Uterus (tissue), 2 donors: ENCODE measurements at regions not wholly inside any gene's neighbourhood (a gene's known extent, or its start where the extent isn't known, plus 50 kb on each side); places are given as distances from the start of the nearest gene placed in this dataset.

Source experiments
- POLR2A ChIP-seq, 2 donors: fragments of 450-650 bp; IDR thresholded peaks; one replicate each; pipeline ENCODE4 v1.6.1; 2016; ENCODE audit warnings: antibody characterized with exemption in 2 of 2, mild to moderate bottlenecking in 1 of 2, moderate library complexity in 1 of 2
- TF ChIP-seq, protein P1 (sequence below), 4 experiments: fragments of 200-600 bp in 2 of 4; fragments of 450-650 bp in 2 of 4; sonication (generic) in 2 of 4; IDR thresholded peaks; one replicate each; pipeline ENCODE4 v1.5.1; 2016 to 2019; ENCODE audit warnings: antibody characterized with exemption in 4 of 4, mild to moderate bottlenecking in 2 of 4, moderate library complexity in 1 of 4

DNA sequence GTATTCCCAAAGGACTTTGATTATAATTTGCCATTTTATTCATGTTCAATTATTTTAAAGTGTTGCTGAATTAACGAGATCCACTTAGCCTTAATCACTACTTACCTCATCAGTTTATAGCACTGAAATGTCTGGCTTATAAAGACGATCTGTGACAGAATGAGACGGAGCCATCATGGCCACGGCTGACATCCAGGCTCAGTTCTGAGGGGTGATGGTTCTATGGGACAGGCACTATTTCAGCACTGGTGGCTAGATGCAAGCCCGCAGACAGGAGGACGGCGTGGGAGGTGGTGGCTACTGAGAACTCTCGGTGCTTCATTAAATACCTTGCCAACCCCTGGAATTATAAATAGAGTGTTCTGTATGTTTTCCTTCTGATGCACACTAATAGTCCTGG, 1084.2 kb upstream of the TENM3 start:
- TF ChIP-seq, protein P1, sequence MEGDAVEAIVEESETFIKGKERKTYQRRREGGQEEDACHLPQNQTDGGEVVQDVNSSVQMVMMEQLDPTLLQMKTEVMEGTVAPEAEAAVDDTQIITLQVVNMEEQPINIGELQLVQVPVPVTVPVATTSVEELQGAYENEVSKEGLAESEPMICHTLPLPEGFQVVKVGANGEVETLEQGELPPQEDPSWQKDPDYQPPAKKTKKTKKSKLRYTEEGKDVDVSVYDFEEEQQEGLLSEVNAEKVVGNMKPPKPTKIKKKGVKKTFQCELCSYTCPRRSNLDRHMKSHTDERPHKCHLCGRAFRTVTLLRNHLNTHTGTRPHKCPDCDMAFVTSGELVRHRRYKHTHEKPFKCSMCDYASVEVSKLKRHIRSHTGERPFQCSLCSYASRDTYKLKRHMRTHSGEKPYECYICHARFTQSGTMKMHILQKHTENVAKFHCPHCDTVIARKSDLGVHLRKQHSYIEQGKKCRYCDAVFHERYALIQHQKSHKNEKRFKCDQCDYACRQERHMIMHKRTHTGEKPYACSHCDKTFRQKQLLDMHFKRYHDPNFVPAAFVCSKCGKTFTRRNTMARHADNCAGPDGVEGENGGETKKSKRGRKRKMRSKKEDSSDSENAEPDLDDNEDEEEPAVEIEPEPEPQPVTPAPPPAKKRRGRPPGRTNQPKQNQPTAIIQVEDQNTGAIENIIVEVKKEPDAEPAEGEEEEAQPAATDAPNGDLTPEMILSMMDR (IDR thresholded peaks at IDR 0.05), result no peak
- no peak for TF ChIP-seq POLR2A (IDR thresholded peaks at IDR 0.05)
